ENCODE measurements at regions not wholly inside any gene's neighbourhood (a gene's known extent, or its start where the extent isn't known, plus 50 kb on each side); places are given as distances from the start of the nearest gene placed in this dataset.

- no peak overlapping the region for H3K4me3 ChIP-seq (ENCODE audit: low read depth, low read length)
- DNase-seq (ENCODE audit: low read depth), result no peak
- no peak for TF ChIP-seq MYC (IDR thresholded peaks at IDR 0.05; ENCODE audit: low read depth, low read length)
- no peak for TF ChIP-seq MAX (IDR thresholded peaks at IDR 0.05; ENCODE audit: low read depth, low read length)
- TF ChIP-seq POLR2A (IDR thresholded peaks at IDR 0.05; ENCODE audit: extremely low read depth, insufficient read length), result no peak
- TF ChIP-seq CTCF (IDR thresholded peaks at IDR 0.05; ENCODE audit: low read depth, low read length), result no peak
Measured at GRCh38 chr3:104849070-104849469, 517.6 kb upstream of the ALCAM start.

- TF ChIP-seq POLR2A (IDR thresholded peaks at IDR 0.05; ENCODE audit: extremely low read depth, insufficient read length) (no peak), CTCF (IDR thresholded peaks at IDR 0.05; ENCODE audit: low read depth, low read length) (no peak), MYC (IDR thresholded peaks at IDR 0.05; ENCODE audit: low read depth, low read length) (no peak), MAX (IDR thresholded peaks at IDR 0.05; ENCODE audit: low read depth, low read length) (no peak)
- H3K4me3 ChIP-seq (ENCODE audit: low read depth, low read length), result no peak overlapping the region
- no peak for DNase-seq (ENCODE audit: low read depth)
Measured at GRCh38 chr3:104854468-104854867, 512.2 kb upstream of the ALCAM start.

GRCh38 chr3:104855702-104856101 is 511.0 kb upstream of the ALCAM start:
- no peak overlapping the region for H3K4me3 ChIP-seq (ENCODE audit: low read depth, low read length)
- DNase-seq (ENCODE audit: low read depth), result no peak
- TF ChIP-seq CTCF (IDR thresholded peaks at IDR 0.05; ENCODE audit: low read depth, low read length) (no peak), POLR2A (IDR thresholded peaks at IDR 0.05; ENCODE audit: extremely low read depth, insufficient read length) (no peak), MAX (IDR thresholded peaks at IDR 0.05; ENCODE audit: low read depth, low read length) (no peak), MYC (IDR thresholded peaks at IDR 0.05; ENCODE audit: low read depth, low read length) (no peak)

GRCh38 chr3:104856741-104857140 is 510.0 kb upstream of the ALCAM start:
- TF ChIP-seq MYC (IDR thresholded peaks at IDR 0.05; ENCODE audit: low read depth, low read length) (no peak), MAX (IDR thresholded peaks at IDR 0.05; ENCODE audit: low read depth, low read length) (no peak), CTCF (IDR thresholded peaks at IDR 0.05; ENCODE audit: low read depth, low read length) (no peak), POLR2A (IDR thresholded peaks at IDR 0.05; ENCODE audit: extremely low read depth, insufficient read length) (no peak)
- H3K4me3 ChIP-seq (ENCODE audit: low read depth, low read length), result no peak overlapping the region
- no peak for DNase-seq (ENCODE audit: low read depth)

- TF ChIP-seq MYC (IDR thresholded peaks at IDR 0.05; ENCODE audit: low read depth, low read length), result no peak
- TF ChIP-seq CTCF (IDR thresholded peaks at IDR 0.05; ENCODE audit: low read depth, low read length), result no peak
- no peak for TF ChIP-seq POLR2A (IDR thresholded peaks at IDR 0.05; ENCODE audit: extremely low read depth, insufficient read length)
- TF ChIP-seq MAX (IDR thresholded peaks at IDR 0.05; ENCODE audit: low read depth, low read length), result no peak
- no peak overlapping the region for H3K4me3 ChIP-seq (ENCODE audit: low read depth, low read length)
- DNase-seq (ENCODE audit: low read depth), result no peak
Measured at GRCh38 chr3:104868291-104868690, 498.4 kb upstream of the ALCAM start.

GRCh38 chr3:104870276-104870675 is 496.4 kb upstream of the ALCAM start:
- no peak for DNase-seq (ENCODE audit: low read depth)
- TF ChIP-seq MAX (IDR thresholded peaks at IDR 0.05; ENCODE audit: low read depth, low read length) (no peak), CTCF (IDR thresholded peaks at IDR 0.05; ENCODE audit: low read depth, low read length) (no peak), POLR2A (IDR thresholded peaks at IDR 0.05; ENCODE audit: extremely low read depth, insufficient read length) (no peak), MYC (IDR thresholded peaks at IDR 0.05; ENCODE audit: low read depth, low read length) (no peak)

More at GRCh38 chr3:104870276-104870675, 496.4 kb upstream of the ALCAM start:
- H3K4me3 ChIP-seq (ENCODE audit: low read depth, low read length), result no peak overlapping the region

All from NB4 (cell line).